HCT116 (cell line): ENCODE measurements at regions not wholly inside any gene's neighbourhood (a gene's known extent, or its start where the extent isn't known, plus 50 kb on each side); places are given as distances from the start of the nearest gene placed in this dataset.

Experiments used
- ATAC-seq: fragments of 200-7000 bp; cut with Tn5 transposase; 2 replicates; pipeline ENCODE4 v1.9.1; 2020; ENCODE audit warnings: mild to moderate bottlenecking, moderate library complexity
- BruUV-seq: library from RNA; stranded (reverse); fragments of 400-500 nt; replicated peaks from 2 replicates; lab custom pipeline; 2021; lab: Mats Ljungman, UMichigan
- CTCF ChIA-PET: fragments of 300-600 bp; sonication (Branson Sonifier 250); formaldehyde crosslinking; loops from one replicate; lab custom pipeline; 2021; ENCODE audit warnings: antibody characterized with exemption; lab: Charles Lee
- POLR2A ChIA-PET: fragments of 300-600, 350-600 bp; sonication (Branson Sonifier 250); formaldehyde crosslinking; loops from one replicate; lab custom pipeline; 2021; ENCODE audit warnings: antibody characterized with exemption; lab: Charles Lee
- RAD21 ChIA-PET, 2 experiments: fragments of 300-600 bp; sonication (Branson Sonifier 250); formaldehyde crosslinking; loops; one replicate each; lab custom pipeline; 2023; ENCODE audit warnings: low total read pairs in 2 of 2; ENCODE audit not compliant: uncharacterized antibody in 2 of 2, unreplicated experiment in 2 of 2, low non-redundant PET in 1 of 2; lab: Charles Lee
- DNase-seq: peaks from one replicate; pipeline ENCODE4 v3.0.0-alpha.2; 2010; ENCODE audit warnings: low read depth, low spot score
- H2AFZ ChIP-seq: fragments of 200-600 bp; shearing (Covaris generic), sonication (generic); 2 replicates; pipeline ENCODE4 v1.6.1; 2017; ENCODE audit warnings: low read depth, mixed run types, mixed read lengths, antibody characterized with exemption, low read length; ENCODE audit not compliant: poor library complexity, severe bottlenecking
- H3K27ac ChIP-seq: 2 replicates; pipeline ENCODE4 v1.5.1; 2012; ENCODE audit warnings: low read depth, low read length
- H3K27me3 ChIP-seq: fragments of 200-600 bp; sonication (generic); 2 replicates; pipeline ENCODE4 v1.6.1; 2016; ENCODE audit warnings: mixed run types, low read length, mixed read lengths; ENCODE audit not compliant: insufficient read depth
- H3K36me3 ChIP-seq, 2 experiments: fragments of 200-500 bp in 1 of 2; fragments of 200-600 bp in 1 of 2; sonication (Bioruptor generic) in 1 of 2; sonication (generic) in 1 of 2; 2 replicates each; pipeline versions ENCODE4 v1.5.1 to v1.6.1; 2014 to 2016; ENCODE audit warnings: low read length in 2 of 2, inconsistent platforms in 1 of 2, mixed read lengths in 1 of 2, mixed run types in 1 of 2; ENCODE audit not compliant: insufficient read depth in 2 of 2, control insufficient read depth in 1 of 2
- H3K4me1 ChIP-seq, 2 experiments: fragments of 200-600 bp in 1 of 2; sonication (generic) in 1 of 2; 2 replicates each; pipeline versions ENCODE4 v1.5.1 to v1.6.1; 2012 to 2017; ENCODE audit warnings: low read length in 2 of 2, inconsistent platforms in 1 of 2, mild to moderate bottlenecking in 1 of 2, mixed read lengths in 1 of 2, mixed run types in 1 of 2, moderate library complexity in 1 of 2; ENCODE audit not compliant: insufficient read depth in 2 of 2, control insufficient read depth in 1 of 2
- H3K4me2 ChIP-seq: fragments of 200-600 bp; sonication (generic); 2 replicates; pipeline ENCODE4 v1.6.1; 2017; ENCODE audit warnings: mixed run types, low read length, mixed read lengths
- H3K4me3 ChIP-seq, 2 experiments: fragments of 200-600 bp in 1 of 2; sonication (generic) in 1 of 2; replicated peaks in 1 of 2; 2 replicates each; pipeline ENCODE4 v1.5.1; 2011 to 2016; ENCODE audit warnings: low read length in 2 of 2, control low read depth in 1 of 2, low read depth in 1 of 2, mild to moderate bottlenecking in 1 of 2, mixed read lengths in 1 of 2, mixed run types in 1 of 2
- H3K79me2 ChIP-seq: fragments of 200-600 bp; sonication (generic); 2 replicates; pipeline ENCODE4 v1.6.1; 2017; ENCODE audit warnings: mild to moderate bottlenecking, mixed run types, low read length, moderate library complexity, mixed read lengths; ENCODE audit not compliant: insufficient read depth
- H3K9ac ChIP-seq: fragments of 200-600 bp; sonication (generic); 2 replicates; pipeline ENCODE4 v1.6.1; 2016; ENCODE audit warnings: low read length, mixed read lengths
- H3K9me2 ChIP-seq: fragments of 200-600 bp; sonication (generic), shearing (Covaris generic); 2 replicates; pipeline ENCODE4 v1.6.1; 2017; ENCODE audit warnings: mixed run types, mild to moderate bottlenecking, moderate library complexity; ENCODE audit not compliant: insufficient read depth
- H3K9me3 ChIP-seq, 2 experiments: fragments of 200-500 bp in 1 of 2; fragments of 200-600 bp in 1 of 2; sonication (Bioruptor generic) in 1 of 2; sonication (generic) in 1 of 2; 2 replicates each; pipeline ENCODE4 v1.6.1; 2014 to 2017; ENCODE audit warnings: low read length in 2 of 2, mixed read lengths in 2 of 2, inconsistent platforms in 1 of 2, low read depth in 1 of 2, mild to moderate bottlenecking in 1 of 2, mixed run types in 1 of 2, moderate library complexity in 1 of 2; ENCODE audit not compliant: control insufficient read depth in 1 of 2, insufficient read depth in 1 of 2
- H4K20me1 ChIP-seq: fragments of 200-600 bp; sonication (generic), shearing (Covaris generic); 2 replicates; pipeline ENCODE4 v1.6.1; 2017; ENCODE audit warnings: mixed run types, mild to moderate bottlenecking, moderate library complexity; ENCODE audit not compliant: insufficient read depth
- CTCF ChIP-seq, 3 experiments: fragments of 200-600 bp in 1 of 3; sonication (generic) in 1 of 3; IDR thresholded peaks in 2 of 3; conservative IDR thresholded peaks in 1 of 3; 2 replicates each; pipeline ENCODE4 v1.5.1; 2012 to 2017; ENCODE audit warnings: low read depth in 2 of 3, low read length in 2 of 3, antibody characterized with exemption in 1 of 3, borderline replicate concordance in 1 of 3, control low read depth in 1 of 3, mild to moderate bottlenecking in 1 of 3, mixed read lengths in 1 of 3, mixed run types in 1 of 3, moderate library complexity in 1 of 3; ENCODE audit not compliant: insufficient read depth in 1 of 3
- EGR1 ChIP-seq: IDR thresholded peaks from 2 replicates; pipeline ENCODE4 v1.6.1; 2012; ENCODE audit warnings: low read depth
- ELF1 ChIP-seq: IDR thresholded peaks from 2 replicates; pipeline ENCODE4 v1.6.1; 2012; ENCODE audit warnings: low read depth, borderline replicate concordance
- EZH2 ChIP-seq: fragments of 200-600 bp; sonication (generic); IDR thresholded peaks from 2 replicates; pipeline ENCODE4 v1.6.1; 2017; ENCODE audit warnings: antibody characterized with exemption, mixed run types
- EZH2phosphoT487 ChIP-seq: fragments of 200-600 bp; IDR thresholded peaks from 2 replicates; pipeline ENCODE4 v1.6.1; 2018; ENCODE audit warnings: antibody characterized with exemption, borderline replicate concordance
- POLR2AphosphoS5 ChIP-seq: IDR thresholded peaks from 2 replicates; pipeline ENCODE4 v1.6.1; 2011; ENCODE audit warnings: mild to moderate bottlenecking, low read depth, low read length, moderate library complexity
- RAD21 ChIP-seq: IDR thresholded peaks from 2 replicates; pipeline ENCODE4 v1.6.1; 2012; ENCODE audit warnings: low read depth, mild to moderate bottlenecking
- SIN3A ChIP-seq: IDR thresholded peaks from 2 replicates; pipeline ENCODE4 v1.6.1; 2012; ENCODE audit warnings: low read depth
- TCF7L2 ChIP-seq: IDR thresholded peaks from 2 replicates; pipeline ENCODE4 v1.7.0; 2011; ENCODE audit warnings: borderline replicate concordance, inconsistent platforms; ENCODE audit not compliant: insufficient read depth, insufficient read length; ENCODE audit errors: extremely low read depth
- ZNF274 ChIP-seq: fragments of 200-500 bp; sonication (Bioruptor generic); IDR thresholded peaks from 2 replicates; pipeline ENCODE4 v1.6.1; 2014; ENCODE audit warnings: mild to moderate bottlenecking, low read depth, low read length, inconsistent platforms
- intact Hi-C: fragments of 100-400 bp; cut with micrococcal nuclease; formaldehyde crosslinking; loops from 2 replicates; pipeline ENCODE4 v1.10.0; 2022
- TF ChIP-seq, protein P1 (sequence below): IDR thresholded peaks from 2 replicates; pipeline ENCODE4 v1.6.1; 2012; ENCODE audit warnings: low read depth
- TF ChIP-seq, protein P2 (sequence below): IDR thresholded peaks from 2 replicates; pipeline ENCODE4 v1.6.1; 2011; ENCODE audit warnings: mild to moderate bottlenecking, low read length, moderate library complexity; ENCODE audit not compliant: insufficient replicate concordance; ENCODE audit errors: extremely low read depth
- TF ChIP-seq, protein P3 (sequence below): IDR thresholded peaks from 2 replicates; pipeline ENCODE4 v1.6.1; 2012
- TF ChIP-seq, protein P4 (sequence below): IDR thresholded peaks from 2 replicates; pipeline ENCODE4 v1.6.1; 2012

DNA sequence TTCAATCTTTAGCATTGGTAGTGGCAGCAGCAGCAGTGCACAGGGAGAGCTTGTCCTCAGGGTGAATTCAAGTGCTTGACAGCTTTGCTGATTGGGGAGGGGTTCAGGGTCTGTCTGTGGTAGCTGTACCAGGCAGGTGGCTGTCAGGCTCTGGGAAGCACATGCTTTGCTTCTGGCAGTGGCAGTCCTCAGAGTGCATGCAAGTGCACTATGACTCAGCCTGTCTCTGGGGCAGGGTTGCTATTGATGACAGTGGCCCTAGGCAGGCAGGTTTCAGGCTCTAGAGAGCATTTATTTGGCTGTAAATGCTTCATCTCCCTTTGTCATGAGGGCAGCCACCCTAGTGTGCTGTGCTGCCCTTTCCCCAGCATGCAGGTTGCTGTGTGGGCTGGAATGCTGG, 251.9 kb upstream of the LRRC7 start:
- ChIA-PET RAD21 (no interaction called here), POLR2A (no interaction called here), CTCF (no interaction called here)
- Histone ChIP-seq H3K9me2 (no peaks in the 10 kb centered on the region), H3K4me2 (no peak overlapping the region), H3K4me1 (no peaks in the 10 kb centered on the region), H3K9me3 (no peaks in the 10 kb centered on the region), H3K79me2 (no peaks in the 10 kb centered on the region), H3K9ac (no peak overlapping the region), H3K4me3 (no peak overlapping the region), H3K36me3 (no peaks in the 10 kb centered on the region), H3K27me3 (peaks cover 21% of the 10 kb centered on the region), H4K20me1 (no peaks in the 10 kb centered on the region; the same call in 1 of the 2 replicates), H3K27ac (no peak overlapping the region), H2AFZ (no peak overlapping the region)
- intact Hi-C loops: no loop called here
- 0 out of 2 replicates have a peak, but pooled peaks have one; percentile 9 for ATAC-seq
- TF ChIP-seq, protein P1, sequence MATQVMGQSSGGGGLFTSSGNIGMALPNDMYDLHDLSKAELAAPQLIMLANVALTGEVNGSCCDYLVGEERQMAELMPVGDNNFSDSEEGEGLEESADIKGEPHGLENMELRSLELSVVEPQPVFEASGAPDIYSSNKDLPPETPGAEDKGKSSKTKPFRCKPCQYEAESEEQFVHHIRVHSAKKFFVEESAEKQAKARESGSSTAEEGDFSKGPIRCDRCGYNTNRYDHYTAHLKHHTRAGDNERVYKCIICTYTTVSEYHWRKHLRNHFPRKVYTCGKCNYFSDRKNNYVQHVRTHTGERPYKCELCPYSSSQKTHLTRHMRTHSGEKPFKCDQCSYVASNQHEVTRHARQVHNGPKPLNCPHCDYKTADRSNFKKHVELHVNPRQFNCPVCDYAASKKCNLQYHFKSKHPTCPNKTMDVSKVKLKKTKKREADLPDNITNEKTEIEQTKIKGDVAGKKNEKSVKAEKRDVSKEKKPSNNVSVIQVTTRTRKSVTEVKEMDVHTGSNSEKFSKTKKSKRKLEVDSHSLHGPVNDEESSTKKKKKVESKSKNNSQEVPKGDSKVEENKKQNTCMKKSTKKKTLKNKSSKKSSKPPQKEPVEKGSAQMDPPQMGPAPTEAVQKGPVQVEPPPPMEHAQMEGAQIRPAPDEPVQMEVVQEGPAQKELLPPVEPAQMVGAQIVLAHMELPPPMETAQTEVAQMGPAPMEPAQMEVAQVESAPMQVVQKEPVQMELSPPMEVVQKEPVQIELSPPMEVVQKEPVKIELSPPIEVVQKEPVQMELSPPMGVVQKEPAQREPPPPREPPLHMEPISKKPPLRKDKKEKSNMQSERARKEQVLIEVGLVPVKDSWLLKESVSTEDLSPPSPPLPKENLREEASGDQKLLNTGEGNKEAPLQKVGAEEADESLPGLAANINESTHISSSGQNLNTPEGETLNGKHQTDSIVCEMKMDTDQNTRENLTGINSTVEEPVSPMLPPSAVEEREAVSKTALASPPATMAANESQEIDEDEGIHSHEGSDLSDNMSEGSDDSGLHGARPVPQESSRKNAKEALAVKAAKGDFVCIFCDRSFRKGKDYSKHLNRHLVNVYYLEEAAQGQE: no peak
- TF ChIP-seq, protein P2, sequence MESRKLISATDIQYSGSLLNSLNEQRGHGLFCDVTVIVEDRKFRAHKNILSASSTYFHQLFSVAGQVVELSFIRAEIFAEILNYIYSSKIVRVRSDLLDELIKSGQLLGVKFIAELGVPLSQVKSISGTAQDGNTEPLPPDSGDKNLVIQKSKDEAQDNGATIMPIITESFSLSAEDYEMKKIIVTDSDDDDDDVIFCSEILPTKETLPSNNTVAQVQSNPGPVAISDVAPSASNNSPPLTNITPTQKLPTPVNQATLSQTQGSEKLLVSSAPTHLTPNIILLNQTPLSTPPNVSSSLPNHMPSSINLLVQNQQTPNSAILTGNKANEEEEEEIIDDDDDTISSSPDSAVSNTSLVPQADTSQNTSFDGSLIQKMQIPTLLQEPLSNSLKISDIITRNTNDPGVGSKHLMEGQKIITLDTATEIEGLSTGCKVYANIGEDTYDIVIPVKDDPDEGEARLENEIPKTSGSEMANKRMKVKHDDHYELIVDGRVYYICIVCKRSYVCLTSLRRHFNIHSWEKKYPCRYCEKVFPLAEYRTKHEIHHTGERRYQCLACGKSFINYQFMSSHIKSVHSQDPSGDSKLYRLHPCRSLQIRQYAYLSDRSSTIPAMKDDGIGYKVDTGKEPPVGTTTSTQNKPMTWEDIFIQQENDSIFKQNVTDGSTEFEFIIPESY: no peak
- TF ChIP-seq SIN3A (no peak), EGR1 (no peak), TCF7L2 (no peak), ZNF274 (no peak), CTCF (IDR thresholded peaks at IDR 0.05 in 2 of 3, conservative IDR thresholded peaks at IDR 0.05 in 1 of 3; ENCODE audit: borderline replicate concordance in 1 of 3, insufficient read depth in 1 of 3, low read depth in 2 of 3, low read length in 2 of 3) (no peak), EZH2 (no peak), RAD21 (no peak), POLR2AphosphoS5 (no peak), EZH2phosphoT487 (no peak), ELF1 (no peak)
- TF ChIP-seq, protein P3, sequence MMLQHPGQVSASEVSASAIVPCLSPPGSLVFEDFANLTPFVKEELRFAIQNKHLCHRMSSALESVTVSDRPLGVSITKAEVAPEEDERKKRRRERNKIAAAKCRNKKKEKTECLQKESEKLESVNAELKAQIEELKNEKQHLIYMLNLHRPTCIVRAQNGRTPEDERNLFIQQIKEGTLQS: no peak
- TF ChIP-seq, protein P4, sequence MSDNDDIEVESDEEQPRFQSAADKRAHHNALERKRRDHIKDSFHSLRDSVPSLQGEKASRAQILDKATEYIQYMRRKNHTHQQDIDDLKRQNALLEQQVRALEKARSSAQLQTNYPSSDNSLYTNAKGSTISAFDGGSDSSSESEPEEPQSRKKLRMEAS: no peak
- BruUV-seq: no TSS peak
- DNase-seq: no peak
